PC-9 (cell line): ENCODE measurements at regions not wholly inside any gene's neighbourhood (a gene's known extent, or its start where the extent isn't known, plus 50 kb on each side); places are given as distances from the start of the nearest gene placed in this dataset.
A peak's percentile ranks its signal among the peaks of the same experiment; 100 is the strongest.

Experiments
- BruUV-seq: library from RNA; stranded (reverse); fragments of 400-500 nt; replicated peaks from 2 replicates; lab custom pipeline; 2021; lab: Mats Ljungman, UMichigan
- CTCF ChIA-PET: fragments of 300-600 bp; sonication (Branson Sonifier 250); formaldehyde crosslinking; loops from one replicate; lab custom pipeline; 2022; ENCODE audit warnings: antibody characterized with exemption; lab: Charles Lee
- POLR2A ChIA-PET: fragments of 300-600 bp; sonication (Branson Sonifier 250); formaldehyde crosslinking; loops from one replicate; lab custom pipeline; 2022; ENCODE audit warnings: antibody characterized with exemption; ENCODE audit not compliant: unreplicated experiment; lab: Charles Lee
- DNase-seq, 2 experiments: peaks; one replicate each; pipeline versions ENCODE4 v3.0.0 to v3.0.0-alpha.2; 2015 to 2022; ENCODE audit warnings: mixed read lengths in 1 of 2
- H2AFZ ChIP-seq: fragments of 200-600 bp; sonication (generic); 2 replicates; pipeline ENCODE4 v1.8.1; 2017; ENCODE audit warnings: antibody characterized with exemption
- H3F3A ChIP-seq: fragments of 200-600 bp; sonication (generic); 2 replicates; pipeline ENCODE4 v1.8.1; 2017; ENCODE audit warnings: antibody characterized with exemption, mild to moderate bottlenecking, low read depth; ENCODE audit not compliant: insufficient read depth
- H3K27ac ChIP-seq: fragments of 200-600 bp; sonication (generic); 2 replicates; pipeline ENCODE4 v1.6.1; 2016; ENCODE audit warnings: mixed run types
- H3K27me3 ChIP-seq: fragments of 200-600 bp; sonication (generic); 2 replicates; pipeline ENCODE4 v1.6.1; 2016; ENCODE audit warnings: low read depth, mixed run types; ENCODE audit not compliant: insufficient read depth
- H3K36me3 ChIP-seq: fragments of 200-600 bp; sonication (generic); 2 replicates; pipeline ENCODE4 v1.6.1; 2016; ENCODE audit warnings: low read depth, mixed run types
- H3K4me1 ChIP-seq: fragments of 200-600 bp; sonication (generic); replicated peaks from 2 replicates; pipeline ENCODE4 v1.6.1; 2016; ENCODE audit warnings: mixed run types; ENCODE audit not compliant: insufficient read depth
- H3K4me2 ChIP-seq: fragments of 200-600 bp; sonication (generic); 2 replicates; pipeline ENCODE4 v1.6.1; 2017; ENCODE audit warnings: mixed run types
- H3K4me3 ChIP-seq: fragments of 200-600 bp; sonication (generic); 2 replicates; pipeline ENCODE4 v1.6.1; 2016; ENCODE audit warnings: mixed run types
- H3K79me2 ChIP-seq: fragments of 200-600 bp; sonication (generic); 2 replicates; pipeline ENCODE4 v1.6.1; 2017; ENCODE audit warnings: low read depth, mixed run types
- H3K9me2 ChIP-seq: fragments of 200-600 bp; sonication (generic); 2 replicates; pipeline ENCODE4 v1.8.1; 2017; ENCODE audit warnings: mild to moderate bottlenecking; ENCODE audit not compliant: insufficient read depth
- H3K9me3 ChIP-seq: fragments of 200-600 bp; sonication (generic); 2 replicates; pipeline ENCODE4 v1.8.1; 2016; ENCODE audit warnings: low read depth; ENCODE audit not compliant: insufficient read depth
- H4K20me1 ChIP-seq: fragments of 200-600 bp; sonication (generic); 2 replicates; pipeline ENCODE4 v1.8.1; 2017; ENCODE audit not compliant: insufficient read depth
- CTCF ChIP-seq: fragments of 200-600 bp; sonication (generic); conservative IDR thresholded peaks from 2 replicates; pipeline ENCODE4 v1.6.1; 2017; ENCODE audit warnings: mixed run types, antibody characterized with exemption, mild to moderate bottlenecking, moderate library complexity
- EZH2 ChIP-seq: fragments of 200-600 bp; sonication (generic); IDR thresholded peaks from 2 replicates; pipeline ENCODE4 v1.8.0; 2017; ENCODE audit warnings: antibody characterized with exemption, low read depth
- intact Hi-C: fragments of 100-400 bp; cut with micrococcal nuclease; formaldehyde crosslinking; loops from one replicate; pipeline ENCODE4 v1.10.0; 2022; ENCODE audit not compliant: unreplicated experiment

DNA sequence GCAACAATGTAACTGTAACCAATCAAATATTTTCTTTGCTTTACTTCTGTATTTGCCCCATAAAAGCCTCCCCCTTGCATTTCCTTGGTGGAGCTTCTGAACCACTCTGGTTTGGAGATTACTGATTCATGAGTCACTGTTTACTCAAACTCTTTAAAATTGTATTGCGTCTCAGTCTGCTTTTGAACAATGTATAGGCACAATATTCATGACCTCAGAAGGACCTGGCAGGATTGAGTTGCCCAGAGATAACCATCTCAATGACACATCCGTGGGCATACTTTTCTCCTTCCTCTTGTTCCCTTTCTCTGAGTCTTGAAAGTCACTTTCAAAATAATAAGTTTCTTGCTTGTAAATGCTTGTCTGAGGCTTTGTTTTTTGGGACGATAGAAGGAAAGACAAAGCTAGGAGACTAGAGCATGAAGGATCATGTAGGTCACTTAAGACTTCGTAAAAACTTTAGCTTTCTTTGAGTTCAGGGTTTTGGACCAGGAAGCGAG lies 57.1 kb upstream of the POU1F1 start:
- Histone ChIP-seq H3F3A (peaks cover 24% of the 10 kb centered on the region), H3K27ac (peak overlapping the region; percentile 88), H3K4me1 (peaks cover 32% of the 10 kb centered on the region), H3K9me2 (no peaks in the 10 kb centered on the region), H3K9me3 (peaks cover 14% of the 10 kb centered on the region; the same call in 1 of the 2 replicates), H3K36me3 (no peaks in the 10 kb centered on the region; the same call in 1 of the 2 replicates), H3K79me2 (no peaks in the 10 kb centered on the region), H3K4me2 (peak overlapping the region; percentile 63), H3K4me3 (peak overlapping the region; percentile 33; the same call in 1 of the 2 replicates), H3K27me3 (no peaks in the 10 kb centered on the region), H4K20me1 (no peaks in the 10 kb centered on the region), H2AFZ (peak overlapping the region; percentile 66)
- no TSS peak for BruUV-seq
- POLR2A ChIA-PET, result interaction anchor here (0.6 kb wide), 2 partner anchors 244 to 340 kb away, joined by 3 to 5 read pairs; no protein-coding TSS in a partner anchor
- intact Hi-C loops, result loop anchor here (2.0 to 10.0 kb wide), 2 partner anchors 25 to 549 kb away; no protein-coding TSS in a partner anchor
- CTCF ChIA-PET, result no interaction called here
- DNase-seq, result peak; percentile 54 to 97
- TF ChIP-seq CTCF (no peak), EZH2 (no peak)

DNA sequence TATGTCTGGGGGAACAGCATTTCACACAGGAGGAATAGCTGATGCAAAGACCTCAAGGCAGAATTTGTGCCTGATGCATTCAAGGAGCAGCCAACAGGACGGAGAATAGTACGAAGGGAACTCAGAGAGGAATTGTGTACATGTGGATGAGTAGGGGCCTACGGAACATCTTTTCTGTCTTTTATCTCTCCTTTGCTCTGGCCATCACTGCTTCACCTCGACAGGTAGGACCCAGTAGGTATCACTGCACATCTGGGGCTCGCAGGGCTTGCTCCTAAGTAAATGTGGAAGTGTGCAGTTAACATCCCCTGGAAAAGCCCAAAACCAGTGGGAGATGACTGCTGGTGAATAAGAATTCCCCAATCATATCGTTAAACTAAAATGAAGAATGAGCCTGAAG lies 56.4 kb upstream of the POU1F1 start:
- BruUV-seq, result TSS peak; percentile 50
- Histone ChIP-seq H3K79me2 (no peaks in the 10 kb centered on the region), H3K4me2 (peak overlapping the region; percentile 59), H4K20me1 (no peaks in the 10 kb centered on the region), H3K4me3 (no peak overlapping the region), H3K27me3 (no peaks in the 10 kb centered on the region), H3K27ac (peak overlapping the region; percentile 88), H3K36me3 (no peaks in the 10 kb centered on the region; the same call in 1 of the 2 replicates), H3F3A (peaks cover 24% of the 10 kb centered on the region), H3K9me3 (peaks cover 14% of the 10 kb centered on the region; the same call in 1 of the 2 replicates), H2AFZ (no peak overlapping the region), H3K9me2 (no peaks in the 10 kb centered on the region), H3K4me1 (peaks cover 32% of the 10 kb centered on the region)
- TF ChIP-seq CTCF, result no peak
- no peak for TF ChIP-seq EZH2
- no peak for DNase-seq
- POLR2A ChIA-PET, result interaction anchor here (0.6 kb wide), 1 partner anchor 29 kb away, joined by 3 read pairs; no protein-coding TSS in a partner anchor
- intact Hi-C loops, result loop anchor here (2.0 to 10.0 kb wide), 2 partner anchors 24 to 548 kb away; no protein-coding TSS in a partner anchor
- CTCF ChIA-PET, result no interaction called here

DNA sequence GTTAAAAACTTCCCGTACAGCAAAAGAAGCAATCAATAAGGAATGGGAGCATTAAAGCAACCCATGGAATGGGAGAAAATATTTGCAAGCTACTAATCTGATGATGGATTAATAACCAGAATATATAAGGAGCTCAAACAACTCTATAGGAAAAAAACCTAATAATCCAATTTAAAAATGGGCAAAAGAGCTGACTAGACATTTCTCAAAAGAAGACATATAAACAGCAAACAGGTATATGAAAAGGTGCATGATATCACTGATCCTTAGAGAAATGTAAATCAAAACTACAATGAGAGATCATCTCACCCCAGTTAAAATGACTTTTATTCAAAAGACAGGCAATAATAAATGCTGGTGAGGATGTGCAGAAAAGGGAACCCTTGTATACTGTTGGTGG lies 52.7 kb upstream of the POU1F1 start:
- Histone ChIP-seq H3K4me2 (no peak overlapping the region), H3K36me3 (no peaks in the 10 kb centered on the region), H3K79me2 (no peaks in the 10 kb centered on the region), H3K27ac (no peak overlapping the region), H3K27me3 (no peaks in the 10 kb centered on the region), H4K20me1 (no peaks in the 10 kb centered on the region), H3K9me2 (no peaks in the 10 kb centered on the region), H3K4me1 (peaks cover 14% of the 10 kb centered on the region), H2AFZ (no peak overlapping the region), H3F3A (peaks cover 15% of the 10 kb centered on the region), H3K4me3 (no peak overlapping the region), H3K9me3 (no peaks in the 10 kb centered on the region)
- ChIA-PET CTCF (no interaction called here), POLR2A (interaction anchor here (0.6 kb wide), 1 partner anchor 239 kb away, joined by 8 read pairs; no protein-coding TSS in a partner anchor)
- TF ChIP-seq CTCF, result no peak
- intact Hi-C loops, result no loop called here
- BruUV-seq, result no TSS peak
- DNase-seq, result no peak
